Panc1 (cell line): ENCODE measurements at regions not wholly inside any gene's neighbourhood (a gene's known extent, or its start where the extent isn't known, plus 50 kb on each side); places are given as distances from the start of the nearest gene placed in this dataset.
"Not testable (repeated sequence)": the region's sequence is repeated elsewhere in the genome, so short reads cannot be mapped to it uniquely, and the experiment has no call there.

Experiments
- ATAC-seq: fragments of 200-7000 bp; cut with Tn5 transposase; 2 replicates; pipeline ENCODE4 v1.9.1; 2020; ENCODE audit warnings: mild to moderate bottlenecking, moderate library complexity
- BruUV-seq: library from RNA; stranded (reverse); fragments of 400-500 nt; replicated peaks from 2 replicates; lab custom pipeline; 2021; lab: Mats Ljungman, UMichigan
- CTCF ChIA-PET: fragments of 300-600 bp; sonication (Branson Sonifier 250); formaldehyde crosslinking; loops from one replicate; lab custom pipeline; 2022; ENCODE audit warnings: antibody characterized with exemption; lab: Charles Lee
- POLR2A ChIA-PET: fragments of 300-600 bp; sonication (Branson Sonifier 250); formaldehyde crosslinking; loops from one replicate; lab custom pipeline; 2022; ENCODE audit warnings: antibody characterized with exemption; lab: Charles Lee
- DNase-seq: peaks from one replicate; pipeline ENCODE4 v3.0.0-alpha.2; 2010; ENCODE audit warnings: low read depth, low spot score
- H3K27ac ChIP-seq: 2 replicates; pipeline ENCODE4 v1.5.1; 2011; ENCODE audit warnings: mild to moderate bottlenecking, low read length, inconsistent platforms
- H3K27me3 ChIP-seq: fragments of 200-500 bp; sonication (Bioruptor generic); 2 replicates; pipeline ENCODE4 v1.6.0; 2014; ENCODE audit warnings: low read length, inconsistent platforms; ENCODE audit not compliant: control insufficient read depth, insufficient read depth
- H3K36me3 ChIP-seq: fragments of 200-500 bp; sonication (Bioruptor generic); 2 replicates; pipeline ENCODE4 v1.5.1; 2014; ENCODE audit warnings: inconsistent platforms, mild to moderate bottlenecking, low read length, moderate library complexity; ENCODE audit not compliant: control insufficient read depth, insufficient read depth
- H3K4me1 ChIP-seq: 2 replicates; pipeline ENCODE4 v1.5.1; 2011; ENCODE audit warnings: inconsistent platforms, mild to moderate bottlenecking, low read length, moderate library complexity; ENCODE audit not compliant: control insufficient read depth, insufficient read depth
- H3K4me3 ChIP-seq, 2 experiments: 2 replicates each; pipeline ENCODE4 v1.5.1; 2011 to 2012; ENCODE audit warnings: low read depth in 2 of 2, low read length in 2 of 2, mild to moderate bottlenecking in 2 of 2, inconsistent platforms in 1 of 2, moderate library complexity in 1 of 2
- H3K9me3 ChIP-seq: fragments of 200-500 bp; sonication (Bioruptor generic); 2 replicates; pipeline ENCODE4 v1.5.1; 2014; ENCODE audit warnings: low read depth, mild to moderate bottlenecking, inconsistent platforms, low read length, moderate library complexity; ENCODE audit not compliant: control insufficient read depth, insufficient read depth
- POLR2AphosphoS5 ChIP-seq: IDR thresholded peaks from 2 replicates; pipeline ENCODE4 v1.6.1; 2012; ENCODE audit warnings: mild to moderate bottlenecking, low read depth, low read length, moderate library complexity
- SIN3A ChIP-seq: IDR thresholded peaks from 2 replicates; pipeline ENCODE4 v1.6.1; 2012; ENCODE audit warnings: low read depth, mild to moderate bottlenecking, low read length, moderate library complexity, borderline replicate concordance; ENCODE audit not compliant: insufficient read depth
- TCF7L2 ChIP-seq: IDR thresholded peaks from 2 replicates; pipeline ENCODE4 v1.6.1; 2011; ENCODE audit warnings: mild to moderate bottlenecking, low read depth, low read length, inconsistent platforms
- in situ Hi-C: cut with HindIII; loops from 2 replicates; pipeline ENCODE4 v1.10.0; 2016; ENCODE audit warnings: low sequenced_read_pairs, low pct_unique_long_range_greater_than_20kb
- intact Hi-C: fragments of 100-400 bp; cut with micrococcal nuclease; formaldehyde crosslinking; loops from one replicate; pipeline ENCODE4 v1.10.0; 2022; ENCODE audit not compliant: unreplicated experiment
- TF ChIP-seq, protein P1 (sequence below): fragments of 450-650 bp; IDR thresholded peaks from 2 replicates; pipeline ENCODE4 v1.5.1; 2017; ENCODE audit warnings: mild to moderate bottlenecking
- TF ChIP-seq, protein P2 (sequence below), 2 experiments: IDR thresholded peaks; 2 replicates each; pipeline ENCODE4 v1.6.1; 2011 to 2012; ENCODE audit warnings: low read depth in 2 of 2, control low read depth in 1 of 2, low read length in 1 of 2, mild to moderate bottlenecking in 1 of 2, moderate library complexity in 1 of 2; ENCODE audit not compliant: insufficient read depth in 1 of 2

DNA sequence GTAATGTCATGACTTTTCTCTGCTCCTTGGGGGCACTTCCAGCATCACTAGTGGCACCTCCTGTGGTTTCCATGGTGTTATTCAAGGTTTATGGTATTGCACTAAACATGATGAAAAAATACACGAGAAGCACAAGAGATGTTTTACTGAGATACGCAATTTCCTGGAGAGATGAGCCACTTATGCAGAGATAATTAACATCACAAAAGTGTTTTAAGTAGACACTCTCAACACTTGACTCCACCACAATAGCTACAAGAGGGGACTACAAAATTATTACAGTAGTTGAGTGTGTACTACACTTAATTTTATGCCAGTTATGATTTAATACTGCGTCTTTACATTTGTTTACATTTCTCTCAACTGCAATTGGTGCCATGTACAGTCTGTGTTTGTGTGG lies 906.7 kb downstream of the DNAJB9 start:
- ChIA-PET CTCF (no interaction called here), POLR2A (no interaction called here)
- Histone ChIP-seq H3K4me1 (no peaks in the 10 kb centered on the region), H3K27ac (no peak overlapping the region), H3K36me3 (no peaks in the 10 kb centered on the region), H3K9me3 (no peaks in the 10 kb centered on the region), H3K27me3 (no peaks in the 10 kb centered on the region), H3K4me3 (no peak overlapping the region)
- no peak for ATAC-seq
- TF ChIP-seq SIN3A = no peak
- TF ChIP-seq, protein P1, sequence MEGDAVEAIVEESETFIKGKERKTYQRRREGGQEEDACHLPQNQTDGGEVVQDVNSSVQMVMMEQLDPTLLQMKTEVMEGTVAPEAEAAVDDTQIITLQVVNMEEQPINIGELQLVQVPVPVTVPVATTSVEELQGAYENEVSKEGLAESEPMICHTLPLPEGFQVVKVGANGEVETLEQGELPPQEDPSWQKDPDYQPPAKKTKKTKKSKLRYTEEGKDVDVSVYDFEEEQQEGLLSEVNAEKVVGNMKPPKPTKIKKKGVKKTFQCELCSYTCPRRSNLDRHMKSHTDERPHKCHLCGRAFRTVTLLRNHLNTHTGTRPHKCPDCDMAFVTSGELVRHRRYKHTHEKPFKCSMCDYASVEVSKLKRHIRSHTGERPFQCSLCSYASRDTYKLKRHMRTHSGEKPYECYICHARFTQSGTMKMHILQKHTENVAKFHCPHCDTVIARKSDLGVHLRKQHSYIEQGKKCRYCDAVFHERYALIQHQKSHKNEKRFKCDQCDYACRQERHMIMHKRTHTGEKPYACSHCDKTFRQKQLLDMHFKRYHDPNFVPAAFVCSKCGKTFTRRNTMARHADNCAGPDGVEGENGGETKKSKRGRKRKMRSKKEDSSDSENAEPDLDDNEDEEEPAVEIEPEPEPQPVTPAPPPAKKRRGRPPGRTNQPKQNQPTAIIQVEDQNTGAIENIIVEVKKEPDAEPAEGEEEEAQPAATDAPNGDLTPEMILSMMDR = no peak
- intact Hi-C loops (no loop called here), in situ Hi-C loops (no loop called here)
- DNase-seq = no peak
- BruUV-seq = no TSS peak

DNA sequence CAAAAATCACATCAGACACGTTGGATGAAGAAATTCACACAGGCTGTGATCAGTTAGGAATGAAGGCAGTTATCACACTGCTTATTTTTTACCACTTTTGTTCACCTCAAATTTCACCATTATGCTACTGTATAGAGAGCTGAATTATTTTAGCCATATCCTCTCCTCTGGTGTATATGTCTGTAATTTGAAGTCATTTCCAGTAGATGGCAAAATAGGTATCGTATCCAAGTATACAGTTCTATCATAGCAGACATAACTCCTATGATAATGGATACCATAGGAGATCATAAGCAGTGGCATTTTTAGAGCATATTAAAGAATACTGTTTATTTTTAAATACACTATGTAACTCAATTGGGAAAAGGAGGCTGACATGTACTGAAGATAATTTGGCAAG lies 909.7 kb downstream of the DNAJB9 start:
- TF ChIP-seq POLR2AphosphoS5 = no peak
- TF ChIP-seq, protein P1 = peak; percentile 14; the same call in 1 of the 2 replicates
- Histone ChIP-seq H3K4me1 (no peaks in the 10 kb centered on the region), H3K9me3 (no peaks in the 10 kb centered on the region), H3K27me3 (no peaks in the 10 kb centered on the region), H3K36me3 (no peaks in the 10 kb centered on the region), H3K27ac (no peak overlapping the region), H3K4me3 (no peak overlapping the region)
- in situ Hi-C loops = no loop called here
- intact Hi-C loops = no loop called here
- no peak for ATAC-seq
- DNase-seq = no peak
- ChIA-PET POLR2A (no interaction called here), CTCF (no interaction called here)
- BruUV-seq = no TSS peak

DNA sequence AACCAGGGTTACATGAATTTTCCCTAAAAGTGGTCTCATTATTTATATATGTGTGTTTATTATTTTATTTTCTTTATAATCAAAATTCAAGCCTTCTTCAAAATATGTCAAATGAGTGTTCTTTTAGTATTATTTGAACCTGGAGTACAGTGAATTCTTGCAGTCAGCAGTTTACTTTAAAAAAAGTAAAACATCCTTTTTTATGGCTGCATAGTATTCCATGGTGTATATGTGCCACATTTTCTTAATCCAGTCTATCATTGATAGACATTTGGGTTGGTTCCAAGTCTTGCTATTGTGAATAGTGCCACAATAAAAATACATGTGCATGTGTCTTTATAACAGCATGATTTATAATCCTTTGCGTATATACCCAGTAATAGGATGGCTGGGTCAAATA lies 920.9 kb downstream of the DNAJB9 start:
- in situ Hi-C loops, H3K27me3 ChIP-seq, H3K4me1 ChIP-seq, DNase-seq, CTCF ChIA-PET, intact Hi-C loops, H3K36me3 ChIP-seq, H3K9me3 ChIP-seq, BruUV-seq, H3K4me3 ChIP-seq, H3K27ac ChIP-seq, POLR2A ChIA-PET, ATAC-seq: not testable (repeated sequence)

DNA sequence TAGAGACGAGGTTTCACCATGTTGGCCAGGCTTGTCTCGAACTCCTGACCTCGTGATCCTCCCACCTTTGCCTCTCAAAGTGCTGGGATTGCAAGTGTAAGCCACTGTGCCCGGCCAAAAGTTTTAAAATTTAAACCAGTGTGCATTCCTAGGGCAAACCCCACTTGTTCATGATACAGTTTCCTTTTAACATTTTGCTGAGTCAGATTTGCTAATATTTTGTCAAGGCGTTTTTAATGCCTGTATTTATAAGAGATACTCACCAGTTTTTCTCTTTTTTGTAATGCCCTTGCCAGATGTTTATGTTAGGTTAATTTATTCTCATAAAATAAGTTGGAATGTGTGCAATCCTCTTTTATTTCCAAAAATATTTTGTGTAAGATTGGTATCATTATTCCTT lies 927.4 kb downstream of the DNAJB9 start:
- intact Hi-C loops = no loop called here

More for the DNA sequence above, 927.4 kb downstream of the DNAJB9 start:
- TF ChIP-seq, protein P1 = no peak
- TF ChIP-seq SIN3A = no peak
- no peak for TF ChIP-seq POLR2AphosphoS5
- TF ChIP-seq, protein P2, sequence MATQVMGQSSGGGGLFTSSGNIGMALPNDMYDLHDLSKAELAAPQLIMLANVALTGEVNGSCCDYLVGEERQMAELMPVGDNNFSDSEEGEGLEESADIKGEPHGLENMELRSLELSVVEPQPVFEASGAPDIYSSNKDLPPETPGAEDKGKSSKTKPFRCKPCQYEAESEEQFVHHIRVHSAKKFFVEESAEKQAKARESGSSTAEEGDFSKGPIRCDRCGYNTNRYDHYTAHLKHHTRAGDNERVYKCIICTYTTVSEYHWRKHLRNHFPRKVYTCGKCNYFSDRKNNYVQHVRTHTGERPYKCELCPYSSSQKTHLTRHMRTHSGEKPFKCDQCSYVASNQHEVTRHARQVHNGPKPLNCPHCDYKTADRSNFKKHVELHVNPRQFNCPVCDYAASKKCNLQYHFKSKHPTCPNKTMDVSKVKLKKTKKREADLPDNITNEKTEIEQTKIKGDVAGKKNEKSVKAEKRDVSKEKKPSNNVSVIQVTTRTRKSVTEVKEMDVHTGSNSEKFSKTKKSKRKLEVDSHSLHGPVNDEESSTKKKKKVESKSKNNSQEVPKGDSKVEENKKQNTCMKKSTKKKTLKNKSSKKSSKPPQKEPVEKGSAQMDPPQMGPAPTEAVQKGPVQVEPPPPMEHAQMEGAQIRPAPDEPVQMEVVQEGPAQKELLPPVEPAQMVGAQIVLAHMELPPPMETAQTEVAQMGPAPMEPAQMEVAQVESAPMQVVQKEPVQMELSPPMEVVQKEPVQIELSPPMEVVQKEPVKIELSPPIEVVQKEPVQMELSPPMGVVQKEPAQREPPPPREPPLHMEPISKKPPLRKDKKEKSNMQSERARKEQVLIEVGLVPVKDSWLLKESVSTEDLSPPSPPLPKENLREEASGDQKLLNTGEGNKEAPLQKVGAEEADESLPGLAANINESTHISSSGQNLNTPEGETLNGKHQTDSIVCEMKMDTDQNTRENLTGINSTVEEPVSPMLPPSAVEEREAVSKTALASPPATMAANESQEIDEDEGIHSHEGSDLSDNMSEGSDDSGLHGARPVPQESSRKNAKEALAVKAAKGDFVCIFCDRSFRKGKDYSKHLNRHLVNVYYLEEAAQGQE (IDR thresholded peaks at IDR 0.05; ENCODE audit: insufficient read depth in 1 of 2, low read depth in 2 of 2, low read length in 1 of 2) = no peak
- TF ChIP-seq TCF7L2 = no peak
- no peaks in the 10 kb centered on the region for H3K36me3 ChIP-seq
- in situ Hi-C loops = no loop called here
- BruUV-seq = no TSS peak
- no peaks in the 10 kb centered on the region for H3K4me1 ChIP-seq
- no peak overlapping the region for H3K27ac ChIP-seq
- CTCF ChIA-PET = no interaction called here
- no peak for ATAC-seq
- no peaks in the 10 kb centered on the region for H3K27me3 ChIP-seq
- no peak for DNase-seq
- no peaks in the 10 kb centered on the region for H3K9me3 ChIP-seq
- no peak overlapping the region for H3K4me3 ChIP-seq
- POLR2A ChIA-PET = no interaction called here
